Lower leg skin (tissue), 4 donors: ENCODE measurements at regions not wholly inside any gene's neighbourhood (a gene's known extent, or its start where the extent isn't known, plus 50 kb on each side); places are given as distances from the start of the nearest gene placed in this dataset.

Experiments
- DNase-seq, 2 donors: peaks; one replicate each; pipeline ENCODE4 v3.0.0-alpha.2; 2019; ENCODE audit warnings: low spot score in 2 of 2
- H3K4me3 ChIP-seq: fragments of 200-600 bp; sonication (generic); 2 replicates; pipeline ENCODE4 v1.5.1; 2017; ENCODE audit warnings: mild to moderate bottlenecking, low read depth; ENCODE audit not compliant: poor library complexity, severe bottlenecking
- POLR2A ChIP-seq, 2 donors: fragments of 450-650 bp; IDR thresholded peaks; one replicate each; pipeline ENCODE4 v1.6.1; 2016 to 2017; ENCODE audit warnings: antibody characterized with exemption in 2 of 2, mild to moderate bottlenecking in 1 of 2, moderate library complexity in 1 of 2
- WGBS, 2 donors: methylation state at CpG; one replicate each; pipeline ENCODE4 v1.1.5; 2018; 5-methylcytosine and 5-hydroxymethylcytosine counted together
- intact Hi-C: fragments of 100-400 bp; cut with DNase I; formaldehyde crosslinking; loops from one replicate; pipeline ENCODE4 v1.15.0; 2023; ENCODE audit warnings: low total_unique reads
- TF ChIP-seq, protein P1 (sequence below), 3 donors: fragments of 450-650 bp; IDR thresholded peaks; one replicate each; pipeline ENCODE4 v1.5.1; 2016; ENCODE audit warnings: antibody characterized with exemption in 3 of 3, mild to moderate bottlenecking in 3 of 3, moderate library complexity in 2 of 3

DNA sequence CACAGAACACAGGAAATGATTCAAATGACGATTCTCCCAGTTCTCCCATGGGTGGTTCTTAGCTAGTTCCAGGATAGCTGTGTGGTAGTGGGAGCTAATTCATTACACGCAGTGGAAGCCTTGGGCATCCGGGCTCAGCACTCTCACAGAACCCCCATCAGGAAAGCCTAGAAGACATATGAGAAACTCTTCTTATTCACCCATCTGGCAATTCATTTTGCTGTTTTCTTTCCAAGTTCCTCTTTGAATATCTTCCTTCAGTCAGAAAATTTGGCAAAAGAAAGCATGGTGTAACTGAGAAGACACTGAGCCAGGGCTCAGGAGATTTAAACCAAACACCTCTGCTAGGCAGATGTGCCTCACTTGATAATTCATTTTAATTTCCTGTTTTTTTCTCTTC lies 85.2 kb upstream of the FN1 start:
- no peak overlapping the region for H3K4me3 ChIP-seq
- 65 to 71% methylated on average over 3 of the region's 3 CpGs for WGBS, 2 donors
- no peak for DNase-seq
- TF ChIP-seq POLR2A (IDR thresholded peaks at IDR 0.05), result no peak
- TF ChIP-seq, protein P1, sequence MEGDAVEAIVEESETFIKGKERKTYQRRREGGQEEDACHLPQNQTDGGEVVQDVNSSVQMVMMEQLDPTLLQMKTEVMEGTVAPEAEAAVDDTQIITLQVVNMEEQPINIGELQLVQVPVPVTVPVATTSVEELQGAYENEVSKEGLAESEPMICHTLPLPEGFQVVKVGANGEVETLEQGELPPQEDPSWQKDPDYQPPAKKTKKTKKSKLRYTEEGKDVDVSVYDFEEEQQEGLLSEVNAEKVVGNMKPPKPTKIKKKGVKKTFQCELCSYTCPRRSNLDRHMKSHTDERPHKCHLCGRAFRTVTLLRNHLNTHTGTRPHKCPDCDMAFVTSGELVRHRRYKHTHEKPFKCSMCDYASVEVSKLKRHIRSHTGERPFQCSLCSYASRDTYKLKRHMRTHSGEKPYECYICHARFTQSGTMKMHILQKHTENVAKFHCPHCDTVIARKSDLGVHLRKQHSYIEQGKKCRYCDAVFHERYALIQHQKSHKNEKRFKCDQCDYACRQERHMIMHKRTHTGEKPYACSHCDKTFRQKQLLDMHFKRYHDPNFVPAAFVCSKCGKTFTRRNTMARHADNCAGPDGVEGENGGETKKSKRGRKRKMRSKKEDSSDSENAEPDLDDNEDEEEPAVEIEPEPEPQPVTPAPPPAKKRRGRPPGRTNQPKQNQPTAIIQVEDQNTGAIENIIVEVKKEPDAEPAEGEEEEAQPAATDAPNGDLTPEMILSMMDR (IDR thresholded peaks at IDR 0.05), result no peak
- intact Hi-C loops, result no loop called here

DNA sequence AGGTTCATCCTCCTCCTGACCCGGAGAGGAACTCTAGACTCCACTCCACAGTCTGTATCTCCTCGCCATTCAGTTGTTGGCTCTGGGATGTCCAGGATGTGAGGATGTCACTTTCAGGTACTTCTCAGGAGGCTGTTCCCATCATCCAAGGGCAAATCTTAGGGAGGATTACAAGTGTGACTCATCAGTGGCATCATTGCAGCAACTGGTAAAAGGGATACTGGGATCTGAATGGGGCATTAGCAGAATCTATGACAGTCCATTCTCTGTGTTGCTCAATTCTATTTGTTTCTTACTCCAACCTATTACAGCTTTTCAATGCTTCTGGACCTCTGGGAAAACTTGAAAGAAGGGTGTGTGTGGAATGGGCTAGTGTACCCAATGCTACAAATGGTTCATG lies 81.5 kb upstream of the FN1 start:
- no peak for DNase-seq
- intact Hi-C loops, result no loop called here
- no peak for TF ChIP-seq POLR2A (IDR thresholded peaks at IDR 0.05)
- TF ChIP-seq, protein P1 (IDR thresholded peaks at IDR 0.05), result no peak
- 76 to 90% methylated on average over 2 of the region's 2 CpGs for WGBS, 2 donors
- no peak overlapping the region for H3K4me3 ChIP-seq

GRCh38 chr2:215514516-215514915 lies 78.6 kb upstream of the FN1 start:
- WGBS, 2 donors, result 92 to 96% methylated on average over 13 to 16 of the region's 16 CpGs
- TF ChIP-seq POLR2A (IDR thresholded peaks at IDR 0.05), result no peak
- TF ChIP-seq, protein P1 (IDR thresholded peaks at IDR 0.05), result no peak
- intact Hi-C loops, result no loop called here
- no peak overlapping the region for H3K4me3 ChIP-seq
- no peak for DNase-seq

GRCh38 chr2:215511454-215512346 lies 75.8 kb upstream of the FN1 start:
- intact Hi-C loops, result no loop called here
- WGBS, 2 donors, result 65 to 77% methylated on average over 6 of the region's 6 CpGs
- H3K4me3 ChIP-seq, result no peak overlapping the region
- TF ChIP-seq, protein P1 (IDR thresholded peaks at IDR 0.05), result no peak
- no peak for TF ChIP-seq POLR2A (IDR thresholded peaks at IDR 0.05)
- no peak for DNase-seq

DNA sequence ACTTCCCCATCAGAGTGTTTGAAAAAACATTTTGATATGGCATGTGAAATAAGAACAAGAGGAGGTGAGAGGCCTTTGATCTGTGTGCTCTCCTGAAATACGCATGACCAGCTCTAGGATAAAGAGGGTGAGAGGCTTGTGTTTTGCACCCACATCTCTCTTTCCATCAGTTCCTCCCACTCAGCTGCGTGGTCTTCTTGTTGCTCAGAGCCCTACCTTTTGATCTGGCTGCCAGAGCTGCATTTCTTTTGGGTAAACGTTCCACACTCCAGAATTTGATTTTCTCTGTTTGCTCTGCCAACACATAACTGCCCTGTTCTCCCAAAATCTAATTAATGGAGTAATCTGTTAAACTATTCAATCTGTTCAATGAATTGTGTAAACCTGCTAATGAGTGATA lies 72.0 kb upstream of the FN1 start:
- intact Hi-C loops, result no loop called here
- no peak overlapping the region for H3K4me3 ChIP-seq
- DNase-seq, result no peak
- 37 to 38% methylated on average over 3 of the region's 3 CpGs for WGBS, 2 donors
- TF ChIP-seq, protein P1 (IDR thresholded peaks at IDR 0.05), result no peak
- TF ChIP-seq POLR2A (IDR thresholded peaks at IDR 0.05), result no peak

- no peak for DNase-seq
- intact Hi-C loops, result no loop called here
- TF ChIP-seq POLR2A (IDR thresholded peaks at IDR 0.05), result no peak
- TF ChIP-seq, protein P1 (IDR thresholded peaks at IDR 0.05), result no peak
- H3K4me3 ChIP-seq, result no peak overlapping the region
Observed at GRCh38 chr2:215507136-215507535, 71.3 kb upstream of the FN1 start.
